Breast epithelium (tissue), 3 donors: ENCODE measurements at regions not wholly inside any gene's neighbourhood (a gene's known extent, or its start where the extent isn't known, plus 50 kb on each side); places are given as distances from the start of the nearest gene placed in this dataset.

Experiments used
- POLR2A ChIP-seq: fragments of 450-650 bp; IDR thresholded peaks from one replicate; pipeline ENCODE4 v1.6.1; 2016; ENCODE audit warnings: antibody characterized with exemption, mild to moderate bottlenecking, moderate library complexity
- POLR2AphosphoS5 ChIP-seq, 3 donors: sonication (generic); formaldehyde crosslinking; IDR thresholded peaks; one replicate each; pipeline ENCODE4 v1.6.1; 2017; ENCODE audit warnings: antibody characterized with exemption in 3 of 3
- TF ChIP-seq, protein P1 (sequence below), 3 donors: fragments of 450-650 bp; IDR thresholded peaks; one replicate each; pipeline ENCODE4 v1.5.1; 2016 to 2017; ENCODE audit warnings: antibody characterized with exemption in 3 of 3, mild to moderate bottlenecking in 3 of 3, moderate library complexity in 3 of 3

DNA sequence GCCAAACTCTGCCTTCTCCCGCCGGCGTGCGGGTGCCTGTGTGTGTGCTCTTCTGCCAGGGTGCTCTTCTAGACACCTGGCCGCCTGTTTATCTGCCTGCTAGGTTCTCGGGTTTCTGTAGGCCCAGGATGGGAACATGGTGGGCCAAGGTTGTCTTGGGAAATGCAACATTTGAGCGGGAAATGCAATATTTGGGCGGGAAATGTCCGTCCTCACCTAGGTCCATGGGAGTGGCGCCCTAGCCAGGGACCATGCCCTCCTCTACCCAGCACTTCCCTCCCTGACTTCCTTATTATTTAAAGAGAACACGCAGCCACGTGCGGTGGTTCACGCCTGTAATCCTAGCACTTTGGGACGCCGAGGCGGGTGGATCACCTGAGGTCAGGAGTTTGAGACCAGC is 392.6 kb downstream of the FAT4 start:
- TF ChIP-seq, protein P1, sequence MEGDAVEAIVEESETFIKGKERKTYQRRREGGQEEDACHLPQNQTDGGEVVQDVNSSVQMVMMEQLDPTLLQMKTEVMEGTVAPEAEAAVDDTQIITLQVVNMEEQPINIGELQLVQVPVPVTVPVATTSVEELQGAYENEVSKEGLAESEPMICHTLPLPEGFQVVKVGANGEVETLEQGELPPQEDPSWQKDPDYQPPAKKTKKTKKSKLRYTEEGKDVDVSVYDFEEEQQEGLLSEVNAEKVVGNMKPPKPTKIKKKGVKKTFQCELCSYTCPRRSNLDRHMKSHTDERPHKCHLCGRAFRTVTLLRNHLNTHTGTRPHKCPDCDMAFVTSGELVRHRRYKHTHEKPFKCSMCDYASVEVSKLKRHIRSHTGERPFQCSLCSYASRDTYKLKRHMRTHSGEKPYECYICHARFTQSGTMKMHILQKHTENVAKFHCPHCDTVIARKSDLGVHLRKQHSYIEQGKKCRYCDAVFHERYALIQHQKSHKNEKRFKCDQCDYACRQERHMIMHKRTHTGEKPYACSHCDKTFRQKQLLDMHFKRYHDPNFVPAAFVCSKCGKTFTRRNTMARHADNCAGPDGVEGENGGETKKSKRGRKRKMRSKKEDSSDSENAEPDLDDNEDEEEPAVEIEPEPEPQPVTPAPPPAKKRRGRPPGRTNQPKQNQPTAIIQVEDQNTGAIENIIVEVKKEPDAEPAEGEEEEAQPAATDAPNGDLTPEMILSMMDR (IDR thresholded peaks at IDR 0.05) = no peak
- no peak for TF ChIP-seq POLR2A
- TF ChIP-seq POLR2AphosphoS5 (IDR thresholded peaks at IDR 0.05) = no peak
